CD4-positive, alpha-beta T cell treated with Interleukin-1 beta for 1 hour (primary cell): ENCODE measurements at regions not wholly inside any gene's neighbourhood (a gene's known extent, or its start where the extent isn't known, plus 50 kb on each side); places are given as distances from the start of the nearest gene placed in this dataset.
"Not testable (repeated sequence)": the region's sequence is repeated elsewhere in the genome, so short reads cannot be mapped to it uniquely, and the experiment has no call there.

Experiments used
- DNase-seq, 2 donors: peaks; one replicate each; pipeline ENCODE4 v3.0.0-alpha.2; 2020 to 2022

DNA sequence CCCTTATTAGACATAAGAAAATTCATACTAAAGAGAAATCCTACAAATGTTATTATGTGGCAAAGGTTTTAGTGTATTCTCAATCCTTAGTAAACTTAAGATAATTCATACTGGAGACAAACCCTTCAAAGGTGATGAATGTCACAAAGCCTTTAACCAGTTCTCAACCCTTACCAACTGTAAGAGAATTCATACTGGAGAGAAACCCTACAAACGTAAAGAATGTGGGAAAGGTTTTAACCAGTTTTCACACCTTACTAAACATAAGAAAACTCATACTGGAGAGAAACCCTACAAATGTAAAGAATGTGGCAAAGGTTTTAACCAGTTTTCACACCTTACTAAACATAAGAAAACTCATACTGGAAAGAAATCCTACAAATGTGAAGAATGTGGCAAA is 93.2 kb downstream of the ZNF680 start:
- no peak for DNase-seq

DNA sequence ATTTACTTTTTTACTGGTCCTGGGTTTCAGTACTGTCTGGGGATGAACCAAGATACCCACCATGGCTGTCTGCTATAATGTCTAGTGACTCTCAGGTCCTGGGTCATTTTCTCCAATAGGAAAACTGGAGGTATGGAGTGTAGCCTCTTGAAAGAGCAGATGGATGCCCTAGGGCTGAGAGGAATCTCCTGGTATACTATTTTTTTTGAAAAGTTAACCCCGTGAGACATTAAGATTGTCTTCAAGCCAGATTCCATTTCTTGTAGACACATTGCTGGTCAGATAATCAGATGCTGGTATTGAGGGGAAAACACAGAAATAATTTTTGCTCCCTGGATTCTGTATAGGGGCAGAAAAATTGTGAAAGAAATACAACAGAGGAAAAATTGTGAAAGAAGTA is 97.3 kb downstream of the ZNF680 start:
- no peak for DNase-seq

DNA sequence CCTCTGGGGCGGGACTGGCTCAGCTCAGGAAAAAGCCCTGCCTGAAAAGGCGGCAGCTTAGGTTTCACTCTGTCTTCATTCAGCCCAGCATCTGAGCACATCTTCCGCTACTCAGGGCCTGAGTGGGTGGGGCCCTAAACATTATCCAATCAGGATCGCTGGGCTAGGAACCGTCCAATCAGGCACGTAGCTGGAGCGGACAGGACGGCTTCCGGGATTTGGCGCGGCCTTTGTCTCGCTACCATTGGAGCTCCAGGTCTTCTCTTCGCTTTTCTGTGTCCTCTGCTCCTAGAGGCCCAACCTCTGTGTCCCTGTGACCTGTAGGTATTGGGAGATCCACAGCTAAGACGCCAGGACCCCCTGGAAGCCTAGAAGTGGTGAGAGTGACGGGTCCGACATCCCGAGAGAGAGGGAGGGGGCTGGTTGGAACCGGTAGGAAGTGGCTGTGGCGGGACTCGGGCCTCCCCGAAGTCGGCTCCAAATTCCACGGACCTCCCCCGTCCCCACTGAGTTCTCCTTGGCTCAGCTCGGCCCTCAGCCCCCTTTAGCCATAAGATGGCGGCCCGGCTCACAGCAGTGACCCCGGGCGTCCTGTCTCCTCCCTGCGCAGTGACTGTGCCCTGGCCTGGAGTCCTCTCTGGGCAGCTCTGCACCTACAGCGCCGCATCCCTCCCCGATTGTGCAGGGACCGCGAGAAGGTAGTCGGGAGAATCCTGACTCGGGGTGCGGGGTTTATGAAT is 99.1 kb downstream of the ZNF680 start:
- peak; percentile 22 to 26 for DNase-seq

DNA sequence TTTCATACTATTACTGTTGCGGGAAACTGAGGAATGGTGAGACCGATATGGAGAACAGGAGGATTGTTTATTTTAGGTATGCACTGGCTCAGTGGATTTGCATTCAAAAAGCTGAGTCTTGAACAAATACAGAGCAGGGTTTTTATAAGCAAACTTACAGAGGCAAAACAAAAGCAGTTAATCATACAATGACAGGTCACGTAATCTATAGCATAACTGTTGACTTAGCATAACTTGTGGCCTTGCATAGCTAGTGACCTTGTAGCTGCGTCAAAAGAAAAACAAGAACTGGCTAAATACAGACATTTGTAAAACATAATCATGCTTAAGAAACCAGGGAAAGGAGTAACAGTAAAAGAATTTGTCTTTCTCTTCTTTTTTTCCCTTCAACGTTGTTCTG is 103.0 kb downstream of the ZNF680 start:
- not testable (repeated sequence) for DNase-seq

GRCh38 chr7:64433590-64433989 is 119.8 kb downstream of the ZNF736 start:
- DNase-seq, result no peak

- DNase-seq, result no peak
Observed at GRCh38 chr7:64431838-64432237, 118.1 kb downstream of the ZNF736 start.

- no peak for DNase-seq
Observed at GRCh38 chr7:64429232-64429631, 115.5 kb downstream of the ZNF736 start.

- not testable (repeated sequence) for DNase-seq
Observed at GRCh38 chr7:64425436-64425835, 111.7 kb downstream of the ZNF736 start.

GRCh38 chr7:64407148-64407547 is 93.4 kb downstream of the ZNF736 start:
- DNase-seq, result no peak
